ENCODE measurements at regions not wholly inside any gene's neighbourhood (a gene's known extent, or its start where the extent isn't known, plus 50 kb on each side); places are given as distances from the start of the nearest gene placed in this dataset.

GRCh38 chr20:60659240-60659639, 592.8 kb upstream of the CDH4 start:
- no peak for DNase-seq

GRCh38 chr20:60662307-60662706, 589.8 kb upstream of the CDH4 start:
- DNase-seq, result no peak

- DNase-seq, result no peak
Measured at GRCh38 chr20:60664106-60664505, 588.0 kb upstream of the CDH4 start.

- no peak for DNase-seq
Measured at GRCh38 chr20:60667641-60668040, 584.4 kb upstream of the CDH4 start.

GRCh38 chr20:60669211-60669610, 582.9 kb upstream of the CDH4 start:
- DNase-seq, result no peak

- no peak for DNase-seq
Measured at GRCh38 chr20:60676011-60676410, 576.0 kb upstream of the CDH4 start.

- no peak for DNase-seq
Measured at GRCh38 chr20:60677819-60678218, 574.2 kb upstream of the CDH4 start.

- DNase-seq, result no peak
Measured at GRCh38 chr20:60680554-60680953, 571.5 kb upstream of the CDH4 start.

GRCh38 chr20:60687213-60687612, 564.8 kb upstream of the CDH4 start:
- no peak for DNase-seq

GRCh38 chr20:60690771-60691170, 561.3 kb upstream of the CDH4 start:
- DNase-seq, result no peak

GRCh38 chr20:60691966-60692615, 560.0 kb upstream of the CDH4 start:
- no peak for DNase-seq

- DNase-seq, result no peak
Measured at GRCh38 chr20:60693496-60694133, 558.4 kb upstream of the CDH4 start.

- DNase-seq, result no peak
Measured at GRCh38 chr20:60694763-60695162, 557.3 kb upstream of the CDH4 start.

- no peak for DNase-seq
Measured at GRCh38 chr20:60695226-60696000, 556.6 kb upstream of the CDH4 start.

GRCh38 chr20:60697252-60697651, 554.8 kb upstream of the CDH4 start:
- no peak for DNase-seq

- no peak for DNase-seq
Measured at GRCh38 chr20:60700728-60701127, 551.3 kb upstream of the CDH4 start.

- no peak for DNase-seq
Measured at GRCh38 chr20:60704147-60704546, 547.9 kb upstream of the CDH4 start.

GRCh38 chr20:60713396-60713795, 538.7 kb upstream of the CDH4 start:
- no peak for DNase-seq

GRCh38 chr20:60715172-60715571, 536.9 kb upstream of the CDH4 start:
- DNase-seq, result no peak

GRCh38 chr20:60718743-60719480, 533.1 kb upstream of the CDH4 start:
- DNase-seq, result peak in 1 of 2 experiments; percentile 17

- DNase-seq, result no peak
Measured at GRCh38 chr20:60725311-60725906, 526.7 kb upstream of the CDH4 start.

- no peak for DNase-seq
Measured at GRCh38 chr20:60727425-60727824, 524.6 kb upstream of the CDH4 start.

GRCh38 chr20:60728705-60729104, 523.4 kb upstream of the CDH4 start:
- DNase-seq, result no peak
